HepG2 (cell line): ENCODE measurements at regions not wholly inside any gene's neighbourhood (a gene's known extent, or its start where the extent isn't known, plus 50 kb on each side); places are given as distances from the start of the nearest gene placed in this dataset.
"Not testable (repeated sequence)": the region's sequence is repeated elsewhere in the genome, so short reads cannot be mapped to it uniquely, and the experiment has no call there.

Experiments
- ATAC-seq: fragments of 200-7000 bp; cut with Tn5 transposase; 3 replicates; pipeline ENCODE4 v1.9.1; 2020; ENCODE audit warnings: mild to moderate bottlenecking, moderate library complexity
- BruUV-seq: library from RNA; stranded (reverse); fragments of 400-500 nt; replicated peaks from 2 replicates; lab custom pipeline; 2021; lab: Mats Ljungman, UMichigan
- CTCF ChIA-PET: fragments of 300-600 bp; formaldehyde crosslinking; extraction: SDS; loops from one replicate; lab custom pipeline; 2021; ENCODE audit warnings: low total read pairs, inconsistent platforms, low intra/inter-chr PET ratio; lab: Yijun Ruan, JAX
- POLR2A ChIA-PET: fragments of 350-600 bp; sonication (Branson Sonifier 250); formaldehyde crosslinking; loops from one replicate; lab custom pipeline; 2020; ENCODE audit warnings: antibody characterized with exemption, inconsistent platforms; lab: Yijun Ruan, JAX
- DNase-seq: peaks from one replicate; pipeline ENCODE4 v3.0.0-alpha.2; 2015; ENCODE audit warnings: low spot score
- FAIRE-seq: peaks from 3 replicates; lab custom pipeline; 2011; peaks lifted over from hg19 to GRCh38; lab: Jason Lieb, UNC
- H2AFZ ChIP-seq: one replicate; pipeline ENCODE4 v1.6.1; 2011; ENCODE audit warnings: low read length, inconsistent platforms
- H3K27ac ChIP-seq: fragments of 300-600 bp; 3 replicates; pipeline ENCODE4 v1.8.0; 2011; ENCODE audit warnings: mixed run types, mild to moderate bottlenecking, mixed read lengths, low read length, inconsistent platforms; ENCODE audit not compliant: insufficient read depth; ENCODE audit errors: extremely low read length
- H3K27me3 ChIP-seq, 2 experiments: fragments of 200-600 bp in 1 of 2; 2 replicates in 1 of 2; 3 replicates in 1 of 2; pipeline versions ENCODE4 v1.6.0 to v1.8.0; 2011; ENCODE audit warnings: low read length in 2 of 2, mild to moderate bottlenecking in 2 of 2, moderate library complexity in 2 of 2, inconsistent platforms in 1 of 2; ENCODE audit not compliant: insufficient read depth in 2 of 2, control insufficient read depth in 1 of 2
- H3K36me3 ChIP-seq, 2 experiments: fragments of 200-600 bp in 1 of 2; replicated peaks in 1 of 2; 2 replicates in 1 of 2; 3 replicates in 1 of 2; pipeline versions ENCODE4 v1.5.1 to v1.8.0; 2011; ENCODE audit warnings: low read length in 2 of 2, inconsistent platforms in 1 of 2; ENCODE audit not compliant: insufficient read depth in 2 of 2, control insufficient read depth in 1 of 2
- H3K4me1 ChIP-seq: 2 replicates; pipeline ENCODE4 v1.5.1; 2012; ENCODE audit warnings: low read length, inconsistent platforms; ENCODE audit not compliant: insufficient read depth
- H3K4me2 ChIP-seq: 2 replicates; pipeline ENCODE4 v1.6.0; 2011; ENCODE audit warnings: low read depth, low read length, inconsistent platforms
- H3K4me3 ChIP-seq, 3 experiments: fragments of 200-600 bp in 1 of 3; sonication (generic), shearing (Covaris generic) in 1 of 3; replicated peaks in 1 of 3; 2 replicates each; pipeline ENCODE4 v1.5.1; 2011 to 2016; ENCODE audit warnings: low read length in 3 of 3, inconsistent platforms in 2 of 3, low read depth in 2 of 3, mild to moderate bottlenecking in 2 of 3, control low read depth in 1 of 3, mixed read lengths in 1 of 3; ENCODE audit not compliant: insufficient read depth in 1 of 3
- H3K79me2 ChIP-seq: one replicate; pipeline ENCODE4 v1.6.1; 2011; ENCODE audit warnings: low read length, inconsistent platforms; ENCODE audit not compliant: insufficient read depth
- H3K9ac ChIP-seq: 2 replicates; pipeline ENCODE4 v1.6.0; 2011; ENCODE audit warnings: mild to moderate bottlenecking, low read depth, low read length, inconsistent platforms; ENCODE audit not compliant: insufficient read depth
- H3K9me3 ChIP-seq: 2 replicates; pipeline ENCODE4 v1.5.1; 2012; ENCODE audit warnings: mild to moderate bottlenecking, low read length
- H4K20me1 ChIP-seq: 2 replicates; pipeline ENCODE4 v1.6.0; 2011; ENCODE audit warnings: inconsistent platforms, mild to moderate bottlenecking, low read length, moderate library complexity; ENCODE audit not compliant: insufficient read depth
- KLF6 ChIP-seq: IDR thresholded peaks from 2 replicates; pipeline ENCODE4 v1.8.0; 2016; ENCODE audit warnings: missing biosample characterization, missing genetic modification reagents
- ZBTB40 ChIP-seq, 2 experiments: fragments of 450-650 bp in 1 of 2; sonication (generic) in 1 of 2; formaldehyde crosslinking in 1 of 2; IDR thresholded peaks; 2 replicates each; pipeline versions ENCODE4 v1.6.1 to v1.8.0; 2016 to 2022; ENCODE audit warnings: antibody characterized with exemption in 1 of 2, mild to moderate bottlenecking in 1 of 2, missing genetic modification reagents in 1 of 2
- ZNF326 ChIP-seq: sonication (generic); formaldehyde crosslinking; IDR thresholded peaks from 2 replicates; pipeline ENCODE4 v1.4.0; 2020; ENCODE audit warnings: missing genetic modification reagents, borderline replicate concordance
- ZNF335 ChIP-seq: sonication (generic); formaldehyde crosslinking; IDR thresholded peaks from 2 replicates; pipeline ENCODE4 v1.4.0; 2020; ENCODE audit warnings: missing genetic modification reagents
- ZNF513 ChIP-seq: sonication (generic); formaldehyde crosslinking; conservative IDR thresholded peaks from 2 replicates; pipeline ENCODE4 v1.5.0; 2020; ENCODE audit warnings: missing genetic modification reagents
- WGBS: methylation state at CpG from one replicate; pipeline ENCODE4 v1.1.6; 2017; ENCODE audit warnings: low lambda C conversion rate; 5-methylcytosine and 5-hydroxymethylcytosine counted together
- in situ Hi-C: cut with HindIII; loops from 2 replicates; pipeline ENCODE4 v1.10.0; 2017; ENCODE audit warnings: low pct_unique_long_range_greater_than_20kb; ENCODE audit not compliant: extremely low pct_ligation_motif_present
- intact Hi-C: fragments of 100-400 bp; cut with micrococcal nuclease; formaldehyde crosslinking; loops from one replicate; pipeline ENCODE4 v1.10.0; 2022; ENCODE audit not compliant: unreplicated experiment

DNA sequence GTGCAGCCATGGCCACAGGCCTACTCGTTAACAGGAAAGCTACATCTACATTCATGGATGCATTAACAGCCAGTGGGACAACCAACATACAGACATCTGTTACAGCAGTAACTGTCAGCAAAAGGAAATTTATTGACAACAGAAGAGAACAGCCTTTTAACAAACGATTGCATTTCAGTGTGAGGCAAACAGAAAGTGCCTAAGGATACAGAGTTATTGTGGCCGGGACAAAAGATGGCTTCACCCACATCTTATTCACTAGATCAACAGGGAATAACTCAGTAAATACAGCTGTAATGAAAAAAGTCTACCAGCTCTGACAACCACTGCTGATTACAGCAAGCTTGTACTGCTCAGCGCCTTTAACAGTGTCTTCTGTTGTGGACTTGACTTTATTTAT is 61.5 kb upstream of the TBL1X start (continued):
- TF ChIP-seq ZBTB40 (IDR thresholded peaks at IDR 0.05) (no peak), ZBTB40 (CRISPR knock-in tag; IDR thresholded peaks at IDR 0.05) (no peak), ZNF513 (CRISPR knock-in tag) (no peak), KLF6 (CRISPR knock-in tag) (no peak), ZNF335 (CRISPR knock-in tag) (no peak), ZNF326 (CRISPR knock-in tag) (no peak)
- TF ChIP-seq, all 625 proteins: peak for 0

DNA sequence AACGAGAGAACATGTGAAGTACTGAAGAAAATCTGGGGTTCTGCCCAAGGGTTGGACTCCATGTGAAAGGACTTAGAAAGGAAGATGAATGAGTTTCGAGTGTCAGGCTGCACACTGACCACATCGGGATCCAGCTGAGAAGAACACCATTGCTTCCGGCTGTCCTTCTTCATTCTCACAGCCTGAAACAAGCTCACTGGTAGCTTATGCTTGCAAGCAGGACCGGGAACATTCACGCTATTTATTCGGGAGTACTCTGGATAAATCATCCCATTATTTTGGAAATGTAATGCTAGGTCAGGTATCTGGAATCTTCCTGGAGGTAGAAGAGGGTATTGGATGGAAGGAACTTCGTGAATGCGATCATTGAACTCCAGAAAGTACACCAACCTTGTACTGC is 59.2 kb upstream of the TBL1X start:
- not testable (repeated sequence) for BruUV-seq

DNA sequence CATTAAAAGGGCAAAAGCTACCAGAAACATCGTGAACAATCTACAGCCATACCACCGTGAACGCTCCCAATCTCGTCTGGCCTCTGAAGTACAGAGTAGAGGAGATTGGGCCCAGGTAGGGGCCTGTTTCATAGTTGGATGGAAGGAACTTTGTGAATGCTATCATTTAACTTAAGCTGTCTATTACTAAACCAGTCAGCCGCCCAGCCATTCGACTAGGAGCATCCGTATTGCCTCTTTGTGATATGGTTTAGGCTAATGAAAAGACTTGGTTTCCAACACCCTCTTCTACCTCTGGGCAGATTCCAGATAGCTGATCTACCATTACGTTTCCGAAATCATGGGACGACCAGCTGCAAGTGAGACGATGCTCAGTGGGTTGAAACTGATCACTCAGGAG is 54.0 kb upstream of the TBL1X start:
- CTCF ChIA-PET, DNase-seq, H3K4me1 ChIP-seq, H2AFZ ChIP-seq, H3K9me3 ChIP-seq, H4K20me1 ChIP-seq, in situ Hi-C loops, POLR2A ChIA-PET, H3K27me3 ChIP-seq, H3K4me3 ChIP-seq, H3K4me2 ChIP-seq, H3K79me2 ChIP-seq, H3K36me3 ChIP-seq, H3K27ac ChIP-seq, intact Hi-C loops, BruUV-seq, FAIRE-seq, ATAC-seq, H3K9ac ChIP-seq: not testable (repeated sequence)
- 71% methylated on average over 3 of the region's 11 CpGs for WGBS

More for the DNA sequence above, 59.2 kb upstream of the TBL1X start:
- DNase-seq = peak; percentile 3
- H3K9ac ChIP-seq, ATAC-seq, CTCF ChIA-PET, H3K9me3 ChIP-seq, H2AFZ ChIP-seq, H3K27ac ChIP-seq, H3K79me2 ChIP-seq, intact Hi-C loops, H3K4me2 ChIP-seq, H3K4me1 ChIP-seq, in situ Hi-C loops, H3K27me3 ChIP-seq, H3K36me3 ChIP-seq, H3K4me3 ChIP-seq, POLR2A ChIA-PET, FAIRE-seq, H4K20me1 ChIP-seq: not testable (repeated sequence)
- 41% methylated on average over 9 of the region's 9 CpGs for WGBS
